ENCODE measurements at regions not wholly inside any gene's neighbourhood (a gene's known extent, or its start where the extent isn't known, plus 50 kb on each side); places are given as distances from the start of the nearest gene placed in this dataset.

DNA sequence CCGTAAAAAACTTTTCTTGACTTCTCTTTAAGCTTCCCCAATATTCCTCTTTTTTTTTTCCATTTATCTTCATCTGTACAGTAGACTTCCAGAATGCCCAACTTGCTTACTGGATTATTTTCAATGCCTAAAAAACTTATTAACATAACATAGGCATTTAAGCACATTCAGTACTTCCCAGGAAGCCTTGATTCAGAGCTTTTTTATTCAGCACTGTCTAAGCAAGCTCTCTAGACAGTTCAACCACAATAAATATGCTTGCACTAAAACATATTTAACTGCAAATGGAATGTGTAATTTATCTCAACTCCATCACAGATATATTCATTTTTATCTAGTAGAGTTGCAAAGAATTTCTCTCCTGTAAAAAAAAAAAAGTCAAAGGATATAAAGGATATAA lies 997.8 kb downstream of the ARAP2 start:
- H3K9me3 ChIP-seq (ENCODE audit: low read depth, low read length, poor library complexity, severe bottlenecking) = peaks cover 5% of the 10 kb centered on the region
- H3K4me3 ChIP-seq (ENCODE audit: low read depth, low read length, poor library complexity, severe bottlenecking) = no peak overlapping the region
- TF ChIP-seq, protein P1, sequence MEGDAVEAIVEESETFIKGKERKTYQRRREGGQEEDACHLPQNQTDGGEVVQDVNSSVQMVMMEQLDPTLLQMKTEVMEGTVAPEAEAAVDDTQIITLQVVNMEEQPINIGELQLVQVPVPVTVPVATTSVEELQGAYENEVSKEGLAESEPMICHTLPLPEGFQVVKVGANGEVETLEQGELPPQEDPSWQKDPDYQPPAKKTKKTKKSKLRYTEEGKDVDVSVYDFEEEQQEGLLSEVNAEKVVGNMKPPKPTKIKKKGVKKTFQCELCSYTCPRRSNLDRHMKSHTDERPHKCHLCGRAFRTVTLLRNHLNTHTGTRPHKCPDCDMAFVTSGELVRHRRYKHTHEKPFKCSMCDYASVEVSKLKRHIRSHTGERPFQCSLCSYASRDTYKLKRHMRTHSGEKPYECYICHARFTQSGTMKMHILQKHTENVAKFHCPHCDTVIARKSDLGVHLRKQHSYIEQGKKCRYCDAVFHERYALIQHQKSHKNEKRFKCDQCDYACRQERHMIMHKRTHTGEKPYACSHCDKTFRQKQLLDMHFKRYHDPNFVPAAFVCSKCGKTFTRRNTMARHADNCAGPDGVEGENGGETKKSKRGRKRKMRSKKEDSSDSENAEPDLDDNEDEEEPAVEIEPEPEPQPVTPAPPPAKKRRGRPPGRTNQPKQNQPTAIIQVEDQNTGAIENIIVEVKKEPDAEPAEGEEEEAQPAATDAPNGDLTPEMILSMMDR (conservative IDR thresholded peaks at IDR 0.05; ENCODE audit: low read depth, low read length) = no peak
- no peak for TF ChIP-seq EZH2 (IDR thresholded peaks at IDR 0.05; ENCODE audit: borderline replicate concordance, low read depth, low read length, poor library complexity, severe bottlenecking)
- H3K36me3 ChIP-seq (ENCODE audit: insufficient read depth, low read length, poor library complexity, severe bottlenecking) = no peaks in the 10 kb centered on the region
- H3K4me1 ChIP-seq (ENCODE audit: insufficient read depth, low read length, poor library complexity, severe bottlenecking) = no peaks in the 10 kb centered on the region
- no TSS peak for BruUV-seq (replicated peaks)
- intact Hi-C loops (cut with micrococcal nuclease; ENCODE audit: unreplicated experiment) = no loop called here
- H3K27ac ChIP-seq (ENCODE audit: low read depth, low read length, poor library complexity, severe bottlenecking) = no peak overlapping the region
- CTCF ChIA-PET = no interaction called here
- POLR2A ChIA-PET (ENCODE audit: low non-redundant PET) = no interaction called here
- no peak for DNase-seq (ENCODE audit: low spot score)
- no peaks in the 10 kb centered on the region for H3K27me3 ChIP-seq (replicated peaks; ENCODE audit: insufficient read depth, low read depth, low read length, poor library complexity)

DNA sequence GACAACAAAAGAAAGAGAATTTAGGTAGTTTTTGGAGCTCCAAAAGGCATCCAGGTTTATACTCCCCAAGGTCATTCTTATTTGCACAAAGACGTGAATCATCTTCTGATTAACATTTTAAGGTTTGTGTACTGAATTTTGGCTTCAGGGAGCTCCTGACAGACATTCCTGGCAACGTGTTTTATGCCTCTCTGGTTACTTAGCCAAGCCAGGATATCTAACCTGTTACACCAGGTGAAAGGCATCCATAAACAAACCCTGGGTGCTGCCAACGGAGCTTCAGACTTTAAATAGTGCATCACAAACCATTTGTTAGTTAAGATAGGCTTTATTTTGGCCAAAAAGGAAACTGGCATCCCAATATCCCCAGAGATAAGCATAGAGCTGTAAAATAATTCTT lies 997.3 kb downstream of the ARAP2 start:
- no peaks in the 10 kb centered on the region for H3K9me3 ChIP-seq (ENCODE audit: low read depth, low read length, poor library complexity, severe bottlenecking)
- CTCF ChIA-PET = no interaction called here
- no peaks in the 10 kb centered on the region for H3K36me3 ChIP-seq (ENCODE audit: insufficient read depth, low read length, poor library complexity, severe bottlenecking)
- no peak overlapping the region for H3K27ac ChIP-seq (ENCODE audit: low read depth, low read length, poor library complexity, severe bottlenecking)
- intact Hi-C loops (cut with micrococcal nuclease; ENCODE audit: unreplicated experiment) = no loop called here
- TF ChIP-seq EZH2 (IDR thresholded peaks at IDR 0.05; ENCODE audit: borderline replicate concordance, low read depth, low read length, poor library complexity, severe bottlenecking) = no peak
- TF ChIP-seq, protein P1 (conservative IDR thresholded peaks at IDR 0.05; ENCODE audit: low read depth, low read length) = no peak
- H3K4me3 ChIP-seq (ENCODE audit: low read depth, low read length, poor library complexity, severe bottlenecking) = no peak overlapping the region
- H3K27me3 ChIP-seq (replicated peaks; ENCODE audit: insufficient read depth, low read depth, low read length, poor library complexity) = no peaks in the 10 kb centered on the region
- no peaks in the 10 kb centered on the region for H3K4me1 ChIP-seq (ENCODE audit: insufficient read depth, low read length, poor library complexity, severe bottlenecking)
- POLR2A ChIA-PET (ENCODE audit: low non-redundant PET) = no interaction called here
- no peak for DNase-seq (ENCODE audit: low spot score)
- BruUV-seq (replicated peaks) = no TSS peak

DNA sequence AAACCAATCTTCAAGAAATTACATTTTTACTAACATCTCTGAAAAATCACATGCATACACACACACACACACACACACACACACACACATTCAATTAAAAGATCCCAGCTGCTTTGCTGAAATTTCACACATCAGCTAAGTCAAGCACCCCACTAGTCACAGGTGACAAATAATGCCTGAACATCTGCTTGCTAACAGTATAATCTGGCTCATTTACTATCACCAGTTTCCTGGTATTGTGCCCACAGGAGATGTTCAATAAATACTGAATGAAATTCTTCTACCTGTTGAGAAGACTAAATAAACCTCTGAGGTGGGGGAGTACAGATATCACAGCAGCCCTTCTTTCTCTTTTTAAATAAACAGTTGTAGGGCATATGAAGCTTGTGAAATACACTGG lies 994.0 kb downstream of the ARAP2 start:
- Histone ChIP-seq H3K4me3 (ENCODE audit: low read depth, low read length, poor library complexity, severe bottlenecking) (no peak overlapping the region), H3K4me1 (ENCODE audit: insufficient read depth, low read length, poor library complexity, severe bottlenecking) (no peaks in the 10 kb centered on the region), H3K27ac (ENCODE audit: low read depth, low read length, poor library complexity, severe bottlenecking) (no peak overlapping the region), H3K9me3 (ENCODE audit: low read depth, low read length, poor library complexity, severe bottlenecking) (no peaks in the 10 kb centered on the region), H3K36me3 (ENCODE audit: insufficient read depth, low read length, poor library complexity, severe bottlenecking) (no peaks in the 10 kb centered on the region), H3K27me3 (replicated peaks; ENCODE audit: insufficient read depth, low read depth, low read length, poor library complexity) (no peaks in the 10 kb centered on the region)
- CTCF ChIA-PET = no interaction called here
- DNase-seq (ENCODE audit: low spot score) = no peak
- intact Hi-C loops (cut with micrococcal nuclease; ENCODE audit: unreplicated experiment) = no loop called here
- POLR2A ChIA-PET (ENCODE audit: low non-redundant PET) = no interaction called here
- no peak for TF ChIP-seq EZH2 (IDR thresholded peaks at IDR 0.05; ENCODE audit: borderline replicate concordance, low read depth, low read length, poor library complexity, severe bottlenecking)
- TF ChIP-seq, protein P1 (conservative IDR thresholded peaks at IDR 0.05; ENCODE audit: low read depth, low read length) = no peak
- no TSS peak for BruUV-seq (replicated peaks)
